D721Med (cell line): ENCODE measurements at regions not wholly inside any gene's neighbourhood (a gene's known extent, or its start where the extent isn't known, plus 50 kb on each side); places are given as distances from the start of the nearest gene placed in this dataset.
"Not testable (repeated sequence)": the region's sequence is repeated elsewhere in the genome, so short reads cannot be mapped to it uniquely, and the experiment has no call there.

Experiments
- DNase-seq: peaks from one replicate; pipeline ENCODE4 v3.0.0; 2011; ENCODE audit warnings: low spot score; ENCODE audit not compliant: insufficient read length
- FAIRE-seq: peaks from 2 replicates; lab custom pipeline; 2011; peaks lifted over from hg19 to GRCh38; lab: Jason Lieb, UNC
- TF ChIP-seq, protein P1 (sequence below): IDR thresholded peaks from 2 replicates; pipeline ENCODE4 v1.5.1; 2012; ENCODE audit warnings: mild to moderate bottlenecking, control low read depth; ENCODE audit not compliant: insufficient read depth; ENCODE audit errors: missing control alignments

- TF ChIP-seq, protein P1, sequence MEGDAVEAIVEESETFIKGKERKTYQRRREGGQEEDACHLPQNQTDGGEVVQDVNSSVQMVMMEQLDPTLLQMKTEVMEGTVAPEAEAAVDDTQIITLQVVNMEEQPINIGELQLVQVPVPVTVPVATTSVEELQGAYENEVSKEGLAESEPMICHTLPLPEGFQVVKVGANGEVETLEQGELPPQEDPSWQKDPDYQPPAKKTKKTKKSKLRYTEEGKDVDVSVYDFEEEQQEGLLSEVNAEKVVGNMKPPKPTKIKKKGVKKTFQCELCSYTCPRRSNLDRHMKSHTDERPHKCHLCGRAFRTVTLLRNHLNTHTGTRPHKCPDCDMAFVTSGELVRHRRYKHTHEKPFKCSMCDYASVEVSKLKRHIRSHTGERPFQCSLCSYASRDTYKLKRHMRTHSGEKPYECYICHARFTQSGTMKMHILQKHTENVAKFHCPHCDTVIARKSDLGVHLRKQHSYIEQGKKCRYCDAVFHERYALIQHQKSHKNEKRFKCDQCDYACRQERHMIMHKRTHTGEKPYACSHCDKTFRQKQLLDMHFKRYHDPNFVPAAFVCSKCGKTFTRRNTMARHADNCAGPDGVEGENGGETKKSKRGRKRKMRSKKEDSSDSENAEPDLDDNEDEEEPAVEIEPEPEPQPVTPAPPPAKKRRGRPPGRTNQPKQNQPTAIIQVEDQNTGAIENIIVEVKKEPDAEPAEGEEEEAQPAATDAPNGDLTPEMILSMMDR, result no peak
- DNase-seq (no peak), FAIRE-seq (no peak)
Observed at GRCh38 chr2:82959727-82960126, 1499.4 kb downstream of the SUCLG1 start.

- DNase-seq, result no peak
- no peak for FAIRE-seq
- TF ChIP-seq, protein P1, result no peak
Observed at GRCh38 chr2:82954868-82955267, 1504.2 kb downstream of the SUCLG1 start.

DNA sequence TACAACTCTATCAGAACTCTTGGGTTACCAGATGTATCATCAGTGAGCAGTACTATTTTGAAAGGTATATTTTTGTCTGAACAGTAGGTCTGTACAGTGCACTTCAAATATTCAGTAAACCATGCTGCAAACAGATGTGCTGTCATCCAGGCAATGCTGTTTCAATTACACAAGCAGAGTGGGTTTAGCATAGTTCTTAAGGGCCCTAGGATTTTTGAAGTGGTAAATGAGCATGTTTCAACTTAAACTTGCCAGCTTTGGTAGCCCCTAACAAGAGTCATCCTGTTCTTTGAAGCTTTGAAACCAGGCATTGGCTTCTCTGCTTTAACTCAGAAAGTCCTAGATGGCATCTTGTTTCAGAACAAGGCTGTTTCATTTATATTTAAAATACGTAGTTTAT, 1519.9 kb downstream of the SUCLG1 start:
- FAIRE-seq, result no peak
- TF ChIP-seq, protein P1, result no peak
- DNase-seq, result no peak

DNA sequence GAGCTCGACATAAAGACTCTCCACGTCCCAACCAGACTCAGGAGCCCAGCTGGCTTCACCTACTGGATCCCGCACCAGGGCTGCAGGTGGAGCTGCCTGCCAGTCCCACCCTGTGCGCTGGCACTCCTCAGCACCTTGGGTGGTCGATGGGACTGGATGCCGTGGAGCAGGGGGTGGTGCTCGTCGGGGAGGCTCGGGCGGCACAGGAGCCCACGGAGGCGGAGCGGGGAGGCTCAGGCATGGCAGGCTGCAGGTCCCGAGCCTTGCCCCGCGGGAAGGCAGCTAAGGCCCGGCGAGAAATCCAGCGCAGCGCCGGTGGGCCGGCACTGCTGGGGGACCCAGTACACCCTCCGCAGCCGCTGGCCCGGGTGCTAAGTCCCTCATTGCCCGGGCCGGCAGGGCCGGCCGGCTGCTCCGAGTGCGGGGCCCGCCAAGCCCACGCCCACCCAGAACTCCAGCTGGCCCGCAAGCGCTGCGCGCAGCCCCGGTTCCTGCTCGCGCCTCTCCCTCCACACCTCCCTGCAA, 1520.7 kb downstream of the SUCLG1 start:
- not testable (repeated sequence) for FAIRE-seq, DNase-seq

DNA sequence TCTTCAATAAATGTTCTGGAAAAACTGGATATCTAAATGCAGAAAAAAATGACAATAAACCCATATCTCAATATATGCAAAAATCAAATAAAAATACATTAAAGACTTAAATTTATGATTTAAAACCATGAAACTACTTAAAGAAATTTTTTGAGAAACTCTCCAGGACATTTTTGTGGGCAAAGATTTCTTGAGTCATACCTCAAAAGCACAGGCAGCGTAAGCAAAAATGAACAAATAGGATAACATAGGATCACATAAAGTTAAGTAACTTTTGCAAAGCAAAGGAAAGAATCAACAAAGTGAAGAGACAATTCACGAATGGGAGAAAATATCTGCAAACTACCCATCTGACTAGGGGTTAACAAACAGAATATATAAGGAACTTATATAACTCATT, 1545.5 kb downstream of the SUCLG1 start:
- TF ChIP-seq, protein P1, result no peak
- FAIRE-seq, result no peak
- no peak for DNase-seq

- TF ChIP-seq, protein P1, result no peak
- FAIRE-seq (no peak), DNase-seq (no peak)
Observed at GRCh38 chr2:82896117-82896516, 1563.0 kb downstream of the SUCLG1 start.

DNA sequence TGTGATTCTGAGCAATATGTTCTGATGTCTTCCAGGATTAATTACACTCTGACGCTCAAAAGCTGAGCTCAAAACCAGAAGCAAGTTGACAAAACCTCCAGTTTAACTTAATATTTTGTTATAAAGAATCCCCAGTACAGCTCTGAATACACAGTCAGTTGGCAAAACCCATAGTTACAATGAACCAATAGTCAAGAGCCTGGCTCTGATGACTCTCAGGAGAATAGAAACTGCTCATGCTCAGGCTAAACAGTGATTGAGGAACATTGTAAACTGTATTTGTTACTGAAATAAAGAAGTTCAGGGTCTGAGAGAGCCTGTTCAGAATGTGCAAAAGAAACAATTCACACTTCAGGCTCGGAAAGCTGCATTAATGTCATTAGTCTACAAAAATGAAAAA, 1565.9 kb downstream of the SUCLG1 start:
- TF ChIP-seq, protein P1, result no peak
- no peak for FAIRE-seq
- no peak for DNase-seq

GRCh38 chr2:82879803-82880202, 1579.3 kb downstream of the SUCLG1 start:
- DNase-seq (no peak), FAIRE-seq (no peak)
- TF ChIP-seq, protein P1, result no peak
